GM19238 (cell line): ENCODE measurements at regions not wholly inside any gene's neighbourhood (a gene's known extent, or its start where the extent isn't known, plus 50 kb on each side); places are given as distances from the start of the nearest gene placed in this dataset.
"Not testable (repeated sequence)": the region's sequence is repeated elsewhere in the genome, so short reads cannot be mapped to it uniquely, and the experiment has no call there.

ENCODE experiments used
- DNase-seq: peaks from one replicate; pipeline ENCODE4 v3.0.0; 2011; ENCODE audit warnings: low spot score; ENCODE audit not compliant: insufficient read length

GRCh38 chr11:33471541-33471940, 214.4 kb downstream of the HIPK3 start:
- DNase-seq, result no peak

- no peak for DNase-seq
These were observed 210.8 kb downstream of the HIPK3 start for GRCh38 chr11:33467966-33468365.

GRCh38 chr11:33463059-33463458, 205.9 kb downstream of the HIPK3 start:
- no peak for DNase-seq

GRCh38 chr11:33461369-33462125, 204.4 kb downstream of the HIPK3 start:
- DNase-seq, result no peak

- DNase-seq, result no peak
These were observed 200.8 kb downstream of the HIPK3 start for GRCh38 chr11:33457948-33458347.

- DNase-seq, result no peak
These were observed 198.8 kb downstream of the HIPK3 start for GRCh38 chr11:33455867-33456463.

- no peak for DNase-seq
These were observed 197.1 kb downstream of the HIPK3 start for GRCh38 chr11:33454264-33454663.

GRCh38 chr11:33452836-33453624, 195.8 kb downstream of the HIPK3 start:
- no peak for DNase-seq

- DNase-seq, result no peak
These were observed 194.2 kb downstream of the HIPK3 start for GRCh38 chr11:33451364-33451763.

- no peak for DNase-seq
These were observed 192.6 kb downstream of the HIPK3 start for GRCh38 chr11:33449798-33450197.

- DNase-seq, result no peak
These were observed 191.4 kb downstream of the HIPK3 start for GRCh38 chr11:33448461-33449130.

GRCh38 chr11:33445761-33446161, 188.6 kb downstream of the HIPK3 start:
- no peak for DNase-seq

GRCh38 chr11:33444835-33445594, 187.8 kb downstream of the HIPK3 start:
- no peak for DNase-seq

- DNase-seq, result no peak
These were observed 186.5 kb downstream of the HIPK3 start for GRCh38 chr11:33443684-33444083.

GRCh38 chr11:33438301-33438700, 181.1 kb downstream of the HIPK3 start:
- DNase-seq, result no peak

- no peak for DNase-seq
These were observed 180.3 kb downstream of the HIPK3 start for GRCh38 chr11:33437529-33437928.

GRCh38 chr11:33435216-33435615, 178.0 kb downstream of the HIPK3 start:
- no peak for DNase-seq

- no peak for DNase-seq
These were observed 177.1 kb downstream of the HIPK3 start for GRCh38 chr11:33434294-33434693.

GRCh38 chr11:33428435-33428834, 171.3 kb downstream of the HIPK3 start:
- DNase-seq, result not testable (repeated sequence)

GRCh38 chr11:33420959-33421566, 163.9 kb downstream of the HIPK3 start:
- no peak for DNase-seq

- no peak for DNase-seq
These were observed 162.7 kb downstream of the HIPK3 start for GRCh38 chr11:33419924-33420323.
